ENCODE measurements at regions not wholly inside any gene's neighbourhood (a gene's known extent, or its start where the extent isn't known, plus 50 kb on each side); places are given as distances from the start of the nearest gene placed in this dataset.
A peak's percentile ranks its signal among the peaks of the same experiment; 100 is the strongest.

DNA sequence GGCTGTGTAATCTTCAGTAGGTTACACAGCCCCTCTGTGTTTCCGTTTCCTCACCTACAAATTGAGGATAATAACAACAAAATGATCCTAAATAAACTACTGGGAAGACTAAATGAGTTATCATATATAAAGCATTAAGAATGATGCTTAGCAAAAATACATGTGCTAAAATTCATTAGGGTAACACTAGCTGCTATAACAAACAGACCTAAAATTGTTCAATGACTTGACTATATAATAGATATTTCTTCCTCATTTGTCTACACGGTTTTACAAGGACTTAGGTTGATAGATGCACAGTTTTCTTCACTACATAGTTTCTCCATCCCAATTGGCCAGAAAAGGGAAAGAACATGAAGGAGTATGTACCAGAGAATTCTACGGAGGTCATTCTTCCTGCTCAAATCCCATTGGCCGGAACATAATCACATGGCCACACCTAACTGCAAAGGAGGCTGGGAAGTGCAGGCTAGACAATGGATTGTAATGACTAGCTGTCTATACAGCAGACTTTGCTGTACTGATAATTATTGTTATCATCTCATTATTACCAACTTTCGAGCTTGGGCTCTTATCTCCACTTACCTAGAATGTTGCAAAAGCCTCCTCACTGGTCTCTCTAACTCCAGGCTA, 223.5 kb upstream of the NUDT4 start:
- DNase-seq (ENCODE audit: low read depth in 2 of 2) = no peak

DNA sequence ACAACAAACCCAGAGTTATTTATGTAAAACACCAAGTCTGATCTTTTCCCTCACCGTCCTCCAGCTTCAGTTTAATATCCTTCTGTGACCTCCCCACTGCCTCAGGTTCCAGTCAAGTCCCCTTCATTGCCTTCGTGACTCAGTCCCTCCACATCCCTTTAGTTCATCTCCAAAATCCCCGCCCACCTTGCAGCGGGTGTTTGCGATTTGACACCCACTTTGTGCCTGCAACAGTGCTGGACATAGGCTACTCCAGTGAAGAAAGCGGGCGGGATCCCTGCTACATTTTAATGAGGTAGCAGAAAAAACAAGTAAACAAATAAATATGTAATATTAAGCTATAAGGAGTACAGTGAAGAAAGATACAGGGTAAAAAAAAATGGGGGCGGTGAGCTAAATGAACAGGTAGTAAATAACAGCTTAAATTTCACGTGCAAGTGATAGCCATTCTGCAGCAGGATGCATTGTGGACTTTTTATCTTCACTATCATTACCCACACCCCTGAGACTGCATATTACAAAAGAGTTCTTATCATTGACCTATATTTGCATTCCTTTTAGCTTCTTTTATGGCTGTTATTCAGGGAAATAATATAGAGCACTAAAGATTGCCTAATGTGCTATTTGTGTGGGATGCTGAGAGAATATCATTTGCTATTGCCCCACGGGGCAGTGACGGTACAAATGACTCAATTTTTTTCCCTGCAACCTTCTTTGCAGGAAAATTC, 222.8 kb upstream of the NUDT4 start:
- no peak for DNase-seq (ENCODE audit: low read depth in 2 of 2)

DNA sequence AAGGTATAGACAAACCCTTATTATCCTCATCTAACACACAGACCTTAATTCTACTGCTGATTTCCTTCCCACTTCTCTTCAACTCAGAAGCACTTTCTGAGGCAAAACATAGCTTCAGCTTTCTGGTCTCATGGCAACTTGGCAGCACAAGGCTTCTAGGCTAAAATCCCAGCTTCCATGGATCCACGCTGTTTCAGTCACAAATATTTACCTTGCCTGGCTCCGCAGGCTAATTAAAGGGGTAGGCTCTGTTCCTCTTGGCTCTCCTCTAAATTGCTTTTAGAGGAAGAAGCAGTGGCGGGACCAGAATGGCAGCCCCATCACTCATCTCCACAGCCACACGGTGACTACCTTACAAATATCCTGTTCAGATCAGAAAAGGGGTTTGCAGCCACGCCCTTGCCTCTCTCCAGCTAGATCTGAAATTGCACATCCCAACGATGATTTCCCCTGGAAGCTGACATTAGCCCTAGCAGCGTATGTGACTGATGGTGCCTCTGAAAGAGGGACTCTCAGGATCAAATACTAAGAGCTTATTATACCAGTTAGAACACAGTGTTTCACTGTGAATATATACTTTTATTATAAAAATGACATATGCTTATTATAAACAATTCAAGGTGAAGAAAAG, 221.5 kb upstream of the NUDT4 start:
- DNase-seq (ENCODE audit: low read depth in 2 of 2) = no peak

DNA sequence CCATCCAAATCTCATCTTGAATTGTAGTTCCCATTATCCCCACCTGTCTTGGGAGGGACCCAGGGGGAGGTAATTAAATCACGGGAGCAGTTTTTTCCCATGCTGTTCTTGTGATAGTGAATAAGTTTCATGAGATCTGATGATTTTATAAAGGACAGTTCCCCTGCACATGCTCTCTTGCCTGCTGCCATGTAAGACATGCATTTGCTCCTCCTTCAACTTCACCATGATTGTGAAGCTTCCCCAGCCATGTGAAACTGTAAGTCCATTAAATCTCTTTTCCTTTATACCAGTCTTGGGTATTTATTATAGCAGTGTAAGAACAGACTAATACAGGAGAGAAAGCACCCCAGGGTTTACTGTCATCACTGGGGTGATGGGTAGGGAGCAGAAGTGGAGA, 220.4 kb upstream of the NUDT4 start:
- DNase-seq (ENCODE audit: low read depth in 2 of 2) = no peak

DNA sequence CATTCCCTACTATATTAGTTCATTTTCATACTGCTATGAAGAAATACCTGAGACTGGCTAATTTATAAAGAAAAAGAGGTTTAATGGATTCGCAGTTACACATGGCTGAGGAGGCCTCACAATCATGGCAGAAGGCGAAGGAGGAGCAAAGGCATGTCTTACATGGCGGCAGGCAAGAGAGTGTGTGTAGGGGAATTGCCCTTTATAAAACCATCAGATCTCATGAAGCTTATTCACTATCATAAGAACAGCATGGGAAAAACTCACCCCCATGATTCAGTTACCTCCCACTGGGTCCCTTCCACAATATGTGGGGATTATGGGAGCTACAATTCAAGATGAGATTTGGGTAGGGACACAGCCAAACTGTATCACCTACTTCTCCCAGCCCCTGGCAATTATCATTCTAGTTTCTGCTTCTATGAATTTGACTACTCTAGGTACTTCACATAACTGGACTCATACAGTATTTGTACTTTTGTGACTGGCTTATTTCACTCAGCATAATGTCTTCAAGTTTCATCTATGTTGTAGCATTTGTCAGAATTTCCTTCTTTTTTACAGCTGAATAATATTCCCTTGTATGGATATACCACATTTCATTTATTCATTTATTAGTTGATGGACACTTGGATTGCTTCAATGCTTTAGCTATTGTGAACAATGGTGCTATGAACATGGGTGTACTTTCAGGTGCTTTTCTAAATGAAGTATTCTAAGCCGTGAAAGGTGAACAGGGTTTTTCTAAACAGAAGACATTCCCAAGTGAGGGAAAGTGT, 219.5 kb upstream of the NUDT4 start:
- DNase-seq (ENCODE audit: low read depth in 2 of 2) = no peak

DNA sequence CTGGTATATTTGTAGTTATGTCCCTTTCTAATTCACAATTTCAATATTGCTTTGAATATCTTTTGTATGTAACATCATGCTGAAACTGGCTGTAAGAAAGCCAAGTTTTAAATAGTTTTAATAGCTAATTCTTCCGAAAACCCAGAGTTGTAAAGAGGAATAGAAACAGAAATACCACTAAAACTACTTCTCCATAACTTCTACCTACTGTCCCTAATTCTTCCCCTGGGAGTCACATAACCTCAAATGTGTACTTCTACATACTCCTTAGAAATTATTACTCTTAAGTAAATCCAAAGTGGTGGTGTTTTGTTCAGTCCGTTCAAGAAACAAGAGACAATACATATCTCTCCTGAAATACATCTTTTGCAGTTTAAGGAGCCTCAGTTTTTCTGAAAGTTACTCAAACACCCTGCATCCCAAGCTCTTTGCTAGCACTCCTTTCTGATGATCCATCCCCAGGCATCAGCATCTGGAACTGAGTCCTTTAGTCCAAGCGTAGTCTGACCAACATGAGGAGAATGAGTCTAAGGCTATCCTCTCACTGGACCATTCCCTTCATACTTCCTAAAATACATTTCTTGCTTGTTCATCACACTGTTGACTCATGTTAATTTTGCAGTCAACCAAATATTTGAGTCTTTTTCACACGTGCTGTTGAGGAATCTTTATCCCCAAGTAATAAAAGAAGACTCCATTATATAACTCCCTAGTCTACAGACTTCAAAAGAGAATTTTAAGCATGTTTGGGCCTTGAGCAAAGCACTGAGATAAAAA, 214.3 kb upstream of the NUDT4 start:
- DNase-seq (ENCODE audit: low read depth in 2 of 2) = no peak

DNA sequence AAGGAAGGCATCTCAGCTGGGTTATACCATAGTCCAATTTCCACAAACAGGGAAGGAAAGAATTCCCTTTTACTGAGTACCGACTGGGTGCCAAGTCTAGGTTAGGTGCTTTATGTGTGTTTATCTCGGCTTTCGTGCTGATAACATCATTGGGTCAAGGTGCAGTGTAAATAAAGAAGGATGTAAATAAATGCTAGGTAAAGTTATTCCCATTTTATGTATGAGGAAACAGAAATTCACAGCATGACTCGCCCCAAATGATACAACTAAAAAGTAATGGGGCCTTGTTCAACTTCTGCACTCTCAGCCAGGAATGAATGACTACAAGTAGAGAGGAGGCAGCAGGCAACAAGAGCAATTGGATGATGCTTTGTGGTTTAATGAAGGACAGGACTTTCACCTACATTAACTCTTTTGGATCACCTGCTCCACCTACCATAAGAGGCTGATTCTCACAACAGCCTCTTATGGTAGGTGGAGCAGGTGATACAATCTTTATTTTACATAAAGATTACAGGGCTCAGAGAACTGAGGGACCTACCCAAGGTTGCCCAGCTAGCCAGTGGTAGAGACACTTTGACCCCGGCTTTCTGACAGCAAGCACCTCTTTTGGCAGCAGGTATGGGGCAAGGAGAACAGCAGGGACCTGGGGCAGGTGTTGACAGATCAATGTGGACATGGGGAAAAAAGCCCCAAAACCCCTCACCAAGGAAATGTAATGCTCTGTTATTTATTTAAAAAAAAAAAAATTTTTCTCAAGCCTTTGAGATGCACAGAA, 213.4 kb upstream of the NUDT4 start:
- DNase-seq (ENCODE audit: low read depth in 2 of 2) = no peak

DNA sequence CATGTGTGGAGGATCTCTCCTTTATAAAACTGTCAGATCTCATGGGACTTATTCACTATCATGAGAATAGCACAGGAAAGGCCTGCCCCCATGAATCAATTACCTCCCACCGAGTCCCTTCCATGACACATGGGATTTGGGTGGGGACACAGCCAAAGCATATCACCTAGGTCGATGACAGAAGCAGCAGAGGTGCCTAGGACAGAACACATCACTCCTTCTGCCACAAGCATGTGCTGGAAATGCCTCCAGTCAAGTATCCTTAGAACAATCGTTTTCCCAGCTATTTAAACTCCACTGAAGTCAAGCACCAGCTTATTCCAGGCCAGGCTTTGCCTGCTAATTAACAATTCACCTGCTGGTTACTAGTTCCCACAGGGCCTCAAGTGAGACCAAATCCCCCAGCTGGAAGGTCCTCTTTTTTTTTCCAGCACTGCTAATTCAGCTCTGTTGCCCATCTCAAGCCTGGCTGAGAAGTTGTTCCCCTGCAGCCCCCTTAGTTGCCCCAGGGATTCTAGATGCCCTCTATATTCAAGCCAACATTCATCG, 212.3 kb upstream of the NUDT4 start:
- no peak for DNase-seq (ENCODE audit: low read depth in 2 of 2)

DNA sequence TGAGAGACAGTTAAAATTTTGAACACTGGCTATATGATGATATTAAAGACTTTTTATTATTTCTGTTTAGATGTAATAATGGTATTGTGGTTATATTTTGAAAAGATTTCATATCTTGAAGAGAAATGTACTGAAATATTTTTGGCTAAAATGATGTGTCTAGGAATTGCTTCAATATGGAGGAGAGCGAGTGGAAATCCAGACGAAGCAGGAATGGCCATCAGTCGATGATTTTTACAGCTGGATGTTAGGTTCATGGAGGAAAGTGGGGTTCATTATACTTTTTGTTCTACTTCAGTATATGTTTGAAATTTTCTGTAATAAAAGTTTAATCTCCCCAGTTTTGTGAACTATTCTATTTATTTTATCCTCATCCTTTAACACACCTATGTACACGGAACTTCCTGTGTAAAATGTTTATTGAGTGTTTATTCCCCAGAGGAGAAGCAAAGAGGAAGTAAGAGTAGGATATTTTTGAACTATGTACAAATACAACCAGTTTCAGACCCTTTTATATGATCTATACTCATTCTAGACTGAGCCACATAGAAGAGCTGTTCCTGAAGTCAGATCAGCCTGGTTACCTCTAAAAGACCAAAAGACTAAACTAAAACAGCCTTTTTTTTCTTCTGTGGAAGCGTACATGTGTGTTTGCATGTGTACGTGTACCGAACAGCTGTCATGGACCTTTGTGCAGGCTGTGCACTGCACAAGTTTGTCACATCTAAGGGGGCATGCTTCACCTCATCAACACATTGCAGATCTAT, 211.0 kb upstream of the NUDT4 start:
- no peak for DNase-seq (ENCODE audit: low read depth in 2 of 2)

DNA sequence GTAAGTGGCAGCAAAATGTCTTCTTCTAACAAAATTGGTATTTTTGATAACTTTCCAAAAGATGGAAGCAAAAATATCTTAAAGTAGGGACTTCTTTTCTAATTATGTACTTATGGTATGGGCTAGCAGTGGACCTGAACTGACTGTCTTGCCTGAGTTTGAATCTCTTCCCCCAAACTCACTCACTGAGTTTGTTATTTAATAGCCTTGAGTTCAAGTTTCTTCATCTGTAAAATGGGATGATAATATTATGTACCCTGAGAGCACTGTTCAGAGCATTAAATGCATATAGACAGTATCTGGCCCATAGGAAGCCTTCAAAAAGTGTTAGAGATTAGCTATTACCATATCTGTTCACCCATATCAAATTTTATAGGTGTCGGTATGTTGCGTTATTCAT, 210.4 kb upstream of the NUDT4 start:
- DNase-seq (ENCODE audit: low read depth in 2 of 2) = no peak

DNA sequence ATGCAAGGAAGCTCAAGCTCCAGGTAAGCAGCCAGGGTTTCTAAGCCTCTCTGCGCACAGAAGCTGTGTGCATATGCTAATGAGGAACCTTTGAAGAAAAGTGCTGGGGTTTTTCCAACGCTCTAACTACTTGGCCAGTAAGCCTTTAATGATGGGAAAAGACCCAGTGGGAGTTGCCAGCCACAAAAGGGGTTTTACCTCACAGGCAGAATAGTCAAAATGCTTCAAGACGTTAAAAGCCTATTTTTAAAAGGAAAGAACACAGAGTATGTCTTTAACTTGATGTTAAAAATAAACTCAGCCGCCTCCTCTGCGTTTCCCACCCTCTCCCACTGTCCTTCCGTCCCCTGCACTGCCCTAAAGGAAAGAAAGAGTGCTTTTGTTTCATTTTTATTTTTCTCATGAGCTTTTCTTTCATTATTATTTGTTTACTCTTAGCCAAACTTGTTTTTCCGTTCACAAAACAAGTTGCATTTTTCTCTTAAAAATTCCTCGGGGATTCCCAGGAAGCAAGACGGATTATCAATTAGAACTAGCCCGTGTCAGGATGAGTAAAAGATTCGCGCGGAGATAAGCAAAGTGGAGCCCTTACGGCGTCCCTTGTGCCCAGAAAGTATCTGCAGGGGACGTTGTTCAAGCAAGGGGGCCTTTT, 209.8 kb upstream of the NUDT4 start:
- peak in 1 of 2 donors; percentile 56 for DNase-seq (ENCODE audit: low read depth in 2 of 2)

DNA sequence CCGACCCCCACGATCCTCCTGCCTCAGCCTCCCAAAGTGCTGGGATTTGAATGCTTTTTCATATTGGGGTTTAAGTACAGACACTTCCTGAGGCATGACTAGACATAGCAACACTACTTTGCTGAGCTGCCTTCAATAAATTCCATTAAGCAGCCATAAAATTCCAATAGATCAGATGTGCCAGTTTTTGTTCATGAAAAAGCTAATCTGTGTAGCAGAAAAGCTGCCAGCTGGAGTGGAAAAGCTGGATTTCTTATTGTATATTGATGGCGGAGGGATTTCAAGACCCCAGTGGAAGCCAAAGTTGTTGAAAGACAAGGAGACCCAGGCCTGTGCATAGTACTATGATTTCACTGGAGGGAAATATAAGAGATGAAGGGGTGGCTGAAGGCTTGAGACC, 209.0 kb upstream of the NUDT4 start:
- DNase-seq (ENCODE audit: low read depth in 2 of 2) = no peak

DNA sequence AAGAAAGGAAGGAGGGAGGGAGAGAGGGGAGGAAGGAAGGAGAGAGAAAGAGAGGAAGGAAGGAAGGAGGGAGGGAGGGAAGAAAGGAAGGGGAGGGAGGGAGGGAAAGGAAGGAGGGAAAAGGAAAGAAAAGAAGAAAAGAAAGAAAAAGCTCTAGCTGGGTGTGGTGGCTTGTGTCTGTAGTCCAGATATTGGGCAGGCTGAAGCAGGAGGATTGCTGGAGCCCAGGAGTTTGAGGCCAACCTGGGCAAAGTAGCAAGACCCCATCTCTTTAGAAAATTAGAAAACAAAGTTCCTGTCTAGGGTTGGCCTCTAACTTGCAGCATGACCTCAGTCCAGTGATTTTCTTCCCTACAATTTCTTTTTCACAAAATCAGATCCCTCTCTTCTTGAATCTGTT, 208.2 kb upstream of the NUDT4 start:
- no peak for DNase-seq (ENCODE audit: low read depth in 2 of 2)

DNA sequence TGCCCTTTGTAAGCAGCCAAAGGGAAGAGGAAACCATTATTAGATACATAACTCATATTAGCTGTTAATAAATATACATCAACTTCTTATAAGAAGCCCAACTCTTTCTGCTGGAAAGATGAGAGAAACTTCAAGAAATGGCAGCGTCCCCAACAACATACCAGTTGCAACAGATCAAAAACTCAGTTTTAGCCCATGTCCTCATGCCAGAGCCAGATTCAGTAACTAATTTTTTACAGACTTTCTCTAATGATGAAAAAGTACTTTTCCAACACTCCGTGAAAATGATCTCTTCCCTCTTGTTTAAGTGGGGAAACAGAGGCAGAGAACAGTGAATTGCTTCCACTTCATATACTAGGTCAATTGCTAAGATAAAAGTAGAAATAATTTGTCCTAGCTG, 206.8 kb upstream of the NUDT4 start:
- DNase-seq (ENCODE audit: low read depth in 2 of 2) = no peak

DNA sequence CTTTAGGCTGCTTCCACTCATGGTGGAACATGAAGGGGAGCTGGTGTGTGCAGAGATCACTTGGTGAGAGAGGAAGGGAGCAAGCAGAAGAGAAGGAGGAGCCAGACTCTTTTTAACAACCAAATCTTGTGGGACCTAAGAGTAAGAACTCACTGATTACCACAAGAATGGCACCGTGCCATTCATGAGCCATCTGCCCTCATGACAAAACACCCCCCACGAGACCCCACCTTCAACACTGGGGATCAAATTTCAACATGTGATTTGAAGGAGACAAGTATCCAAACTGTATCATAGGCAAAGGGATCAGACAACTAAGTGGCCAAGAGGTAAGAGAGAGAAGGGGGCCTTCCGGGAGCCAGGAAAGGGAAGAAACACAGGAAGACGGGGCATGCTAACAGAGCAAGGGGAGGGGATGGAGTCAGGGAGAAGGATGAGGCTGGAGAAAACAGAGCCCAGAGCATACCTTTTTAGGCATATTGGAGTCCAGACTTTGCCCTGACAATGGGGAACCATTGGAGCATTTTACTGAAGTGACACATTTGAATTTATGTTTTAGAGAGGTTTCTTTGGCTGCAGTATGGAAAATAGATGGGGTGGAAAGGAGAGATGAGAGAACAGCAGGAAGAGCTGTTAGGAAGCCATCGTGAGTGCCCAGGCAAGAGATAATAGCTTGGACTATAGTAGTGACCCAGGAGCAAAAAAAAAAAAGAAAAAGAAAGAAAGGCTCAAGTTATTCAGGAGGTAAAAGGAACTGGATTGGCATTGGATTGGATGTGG, 204.4 kb upstream of the NUDT4 start:
- no peak for DNase-seq (ENCODE audit: low read depth in 2 of 2)

DNA sequence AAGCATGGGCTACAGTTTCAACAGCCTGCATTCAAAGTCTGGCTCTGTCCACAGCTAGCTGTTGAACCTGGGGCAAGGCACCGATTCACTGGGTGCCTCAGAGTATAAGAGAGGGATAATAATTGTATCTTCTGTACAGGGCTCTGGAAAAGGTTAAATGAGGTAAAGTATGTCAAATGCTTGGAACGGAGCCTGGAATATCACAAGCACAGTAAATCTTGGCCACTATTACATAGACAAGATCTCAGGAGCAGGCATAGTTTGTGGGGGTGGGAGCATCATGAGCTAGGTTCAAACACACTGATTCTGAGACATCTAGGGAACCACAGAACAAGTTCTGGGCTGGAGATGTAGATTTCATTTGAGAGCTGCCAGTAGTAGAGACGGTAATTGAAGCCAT, 203.7 kb upstream of the NUDT4 start:
- DNase-seq (ENCODE audit: low read depth in 2 of 2) = no peak

DNA sequence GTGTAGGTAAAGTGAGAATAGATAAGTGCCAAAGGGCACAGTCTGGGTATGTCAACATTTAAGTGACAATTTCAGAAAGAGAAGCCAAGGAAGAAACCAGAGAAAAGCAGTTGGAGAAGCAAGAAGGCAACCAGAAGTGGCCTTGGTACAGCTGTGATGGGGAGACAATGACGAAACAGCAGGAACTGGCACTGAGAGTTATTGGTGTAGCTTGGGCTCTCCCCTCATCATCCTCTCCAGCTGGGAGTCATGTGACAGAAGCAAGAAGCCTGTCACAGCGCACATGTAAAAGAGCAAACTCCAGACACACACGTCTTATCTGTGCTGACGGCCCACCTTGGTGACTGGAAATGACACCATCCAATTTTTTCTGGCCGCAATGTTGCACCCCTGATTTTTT, 203.3 kb upstream of the NUDT4 start:
- DNase-seq (ENCODE audit: low read depth in 2 of 2) = no peak

DNA sequence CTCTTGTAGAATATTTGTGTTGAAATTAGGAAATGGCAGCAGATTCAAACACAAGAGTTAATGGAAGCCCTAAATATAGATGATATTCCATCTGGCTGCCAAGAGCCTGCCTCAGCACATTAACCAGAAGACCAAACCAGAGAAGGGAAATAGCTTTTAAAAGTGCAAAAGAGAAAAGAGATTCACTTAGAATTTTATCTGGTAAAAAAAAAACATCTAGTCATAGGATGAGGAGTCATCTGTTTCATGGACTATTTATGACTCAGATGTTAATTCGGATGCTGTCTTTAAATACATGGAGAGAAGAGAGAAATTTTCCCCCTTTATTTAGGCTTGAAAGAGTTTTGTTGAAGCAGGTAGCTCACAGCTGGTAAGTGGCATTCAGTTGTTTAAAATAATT, 201.6 kb upstream of the NUDT4 start:
- DNase-seq (ENCODE audit: low read depth in 2 of 2) = peak in 1 of 2 donors; percentile 42
